K562 (cell line): ENCODE measurements at regions not wholly inside any gene's neighbourhood (a gene's known extent, or its start where the extent isn't known, plus 50 kb on each side); places are given as distances from the start of the nearest gene placed in this dataset.

ENCODE experiments used
- ATAC-seq: fragments of 200-7000 bp; cut with Tn5 transposase; 3 replicates; pipeline ENCODE4 v1.9.1; 2020; ENCODE audit warnings: moderate library complexity
- BruUV-seq: library from RNA; stranded (reverse); fragments of 400-500 nt; replicated peaks from 2 replicates; lab custom pipeline; 2021; lab: Mats Ljungman, UMichigan
- CTCF ChIA-PET: fragments of 300-600 bp; formaldehyde crosslinking; extraction: SDS; loops from one replicate; lab custom pipeline; 2021; ENCODE audit warnings: low intra/inter-chr PET ratio; lab: Yijun Ruan, JAX
- POLR2A ChIA-PET: fragments of 300-600, 350-650 bp; sonication (Branson Sonifier 250); formaldehyde crosslinking; extraction: SDS; loops from one replicate; lab custom pipeline; 2021; ENCODE audit warnings: antibody characterized with exemption, inconsistent platforms; lab: Yijun Ruan, JAX
- DNase-seq, 4 experiments: peaks; one replicate each; pipeline versions ENCODE4 v3.0.0 to v3.0.0-alpha.2; 2011 to 2018; ENCODE audit warnings: low spot score in 3 of 4, mixed read lengths in 3 of 4; ENCODE audit errors: extremely low read depth in 1 of 4
- FAIRE-seq: peaks from 2 replicates; lab custom pipeline; 2011; peaks lifted over from hg19 to GRCh38; lab: Jason Lieb, UNC
- H2AFZ ChIP-seq: 2 replicates; pipeline ENCODE4 v1.6.0; 2011; ENCODE audit warnings: low read depth, low read length, control low read depth, inconsistent platforms
- H3K27ac ChIP-seq: fragments of 200-600 bp; 3 replicates; pipeline ENCODE4 v1.8.0; 2011; ENCODE audit warnings: low read depth, mild to moderate bottlenecking, control low read depth, inconsistent platforms, low read length, moderate library complexity, mixed read lengths; ENCODE audit errors: extremely low read depth
- H3K27me3 ChIP-seq, 2 experiments: fragments of 300-600 bp in 1 of 2; 2 replicates in 1 of 2; 3 replicates in 1 of 2; pipeline versions ENCODE4 v1.6.0 to v1.8.0; 2011; ENCODE audit warnings: inconsistent platforms in 2 of 2, low read length in 2 of 2, mild to moderate bottlenecking in 1 of 2, mixed read lengths in 1 of 2, moderate library complexity in 1 of 2; ENCODE audit not compliant: control insufficient read depth in 2 of 2, insufficient read depth in 2 of 2
- H3K36me3 ChIP-seq: fragments of 300-600 bp; 3 replicates; pipeline ENCODE4 v1.8.0; 2011; ENCODE audit warnings: mild to moderate bottlenecking, low read length, inconsistent platforms; ENCODE audit not compliant: control insufficient read depth, insufficient read depth
- H3K4me1 ChIP-seq, 2 experiments: fragments of 200-600 bp in 1 of 2; replicated peaks in 1 of 2; 2 replicates in 1 of 2; 3 replicates in 1 of 2; pipeline versions ENCODE4 v1.5.1 to v1.8.0; 2011; ENCODE audit warnings: inconsistent platforms in 2 of 2, low read length in 2 of 2, mild to moderate bottlenecking in 1 of 2, mixed read lengths in 1 of 2, moderate library complexity in 1 of 2; ENCODE audit not compliant: control insufficient read depth in 2 of 2, insufficient read depth in 2 of 2
- H3K4me2 ChIP-seq: 2 replicates; pipeline ENCODE4 v1.6.1; 2011; ENCODE audit warnings: low read length, control low read depth, inconsistent platforms, mixed read lengths; ENCODE audit not compliant: insufficient read depth
- H3K4me3 ChIP-seq: fragments of 200-600 bp; sonication (generic), shearing (Covaris generic); 2 replicates; pipeline ENCODE4 v1.5.1; 2016; ENCODE audit warnings: control low read depth, inconsistent platforms
- H3K79me2 ChIP-seq: fragments of 200-600 bp; 3 replicates; pipeline ENCODE4 v1.8.0; 2011; ENCODE audit warnings: low read length, inconsistent platforms; ENCODE audit not compliant: control insufficient read depth, insufficient read depth
- H3K9ac ChIP-seq, 2 experiments: 2 replicates each; pipeline versions ENCODE4 v1.6.0 to v1.6.1; 2011; ENCODE audit warnings: low read depth in 2 of 2, low read length in 2 of 2, control low read depth in 1 of 2, inconsistent platforms in 1 of 2, mild to moderate bottlenecking in 1 of 2, mixed read lengths in 1 of 2; ENCODE audit not compliant: insufficient read depth in 1 of 2
- H3K9me1 ChIP-seq: one replicate; pipeline ENCODE4 v1.6.0; 2011; ENCODE audit warnings: inconsistent platforms, mild to moderate bottlenecking, low read length, moderate library complexity; ENCODE audit not compliant: control insufficient read depth, insufficient read depth
- H3K9me3 ChIP-seq: replicated peaks from 2 replicates; pipeline ENCODE4 v1.5.1; 2011; ENCODE audit warnings: low read depth, low read length, inconsistent platforms; ENCODE audit not compliant: control insufficient read depth, insufficient read depth
- H4K20me1 ChIP-seq: replicated peaks from 2 replicates; pipeline ENCODE4 v1.6.1; 2011; ENCODE audit warnings: low read length, inconsistent platforms, mixed read lengths; ENCODE audit not compliant: control insufficient read depth, insufficient read depth
- ARID2 ChIP-seq: fragments of 450-650 bp; IDR thresholded peaks from 2 replicates; pipeline ENCODE4 v1.6.1; 2017; ENCODE audit warnings: antibody characterized with exemption, mild to moderate bottlenecking
- DNMT1 ChIP-seq: fragments of 450-650 bp; IDR thresholded peaks from 2 replicates; pipeline ENCODE4 v1.6.1; 2016; ENCODE audit warnings: antibody characterized with exemption, mild to moderate bottlenecking
- FOXP1 ChIP-seq: sonication (generic); formaldehyde crosslinking; IDR thresholded peaks from 2 replicates; pipeline ENCODE4 v1.8.0; 2022; ENCODE audit warnings: mild to moderate bottlenecking, missing genetic modification reagents
- GATA2 ChIP-seq: sonication (generic); formaldehyde crosslinking; IDR thresholded peaks from 2 replicates; pipeline ENCODE4 v1.4.0; 2020; ENCODE audit warnings: mild to moderate bottlenecking, missing genetic modification reagents
- PCBP2 ChIP-seq: fragments of 200-400 bp; formaldehyde crosslinking; IDR thresholded peaks from 2 replicates; pipeline ENCODE4 v1.6.1; 2018; ENCODE audit warnings: low read length, low read depth, mild to moderate bottlenecking, moderate library complexity; ENCODE audit not compliant: poor library complexity, severe bottlenecking
- RAD21 ChIP-seq, 2 experiments: fragments of 250-450 bp in 1 of 2; fragments of 450-650 bp in 1 of 2; sonication (Bioruptor Pico) in 1 of 2; formaldehyde crosslinking in 1 of 2; IDR thresholded peaks in 1 of 2; conservative IDR thresholded peaks in 1 of 2; 2 replicates each; pipeline versions ENCODE4 v1.4.0 to v1.8.0; 2020 to 2022; ENCODE audit warnings: mild to moderate bottlenecking in 2 of 2, moderate library complexity in 1 of 2
- RB1 ChIP-seq: fragments of 450-650 bp; IDR thresholded peaks from 2 replicates; pipeline ENCODE4 v1.6.1; 2017; ENCODE audit warnings: low read depth, mild to moderate bottlenecking
- RBM17 ChIP-seq: fragments of 200-400 bp; formaldehyde crosslinking; IDR thresholded peaks from 2 replicates; pipeline ENCODE4 v1.6.1; 2017; ENCODE audit warnings: low read depth, mild to moderate bottlenecking, low read length, borderline replicate concordance
- RERE ChIP-seq: sonication (generic); formaldehyde crosslinking; IDR thresholded peaks from 2 replicates; pipeline ENCODE4 v1.8.0; 2023; ENCODE audit warnings: missing genetic modification reagents, mild to moderate bottlenecking, borderline replicate concordance
- ZNF184 ChIP-seq: sonication (generic); formaldehyde crosslinking; IDR thresholded peaks from 2 replicates; pipeline ENCODE4 v1.5.0; 2020; ENCODE audit warnings: missing genetic modification reagents
- ZNF23 ChIP-seq: fragments of 250-450 bp; sonication (Bioruptor Pico); IDR thresholded peaks from 2 replicates; pipeline ENCODE4 v1.4.0; 2020; ENCODE audit warnings: mild to moderate bottlenecking
- WGBS: fragments of 100-300 bp; shearing (Covaris generic); methylation state at CpG from one replicate; pipeline ENCODE4 v1.1.6; 2016; ENCODE audit warnings: low coverage, mixed read lengths; ENCODE audit not compliant: insufficient coverage; ENCODE audit errors: missing lambda C conversion rate; 5-methylcytosine and 5-hydroxymethylcytosine counted together
- in situ Hi-C: fragments of 300-500 bp; cut with MboI; formaldehyde crosslinking; loops from 4 replicates; pipeline ENCODE4 v1.15.0; 2018; ENCODE audit warnings: inconsistent platforms, mixed read lengths
- intact Hi-C: fragments of 100-400 bp; cut with micrococcal nuclease; formaldehyde crosslinking; loops from 2 replicates; pipeline ENCODE4 v1.14.2; 2022

GRCh38 chr7:81487516-81487915, 282.3 kb downstream of the HGF start:
- Histone ChIP-seq H3K9me1 (no peaks in the 10 kb centered on the region), H3K27me3 (no peaks in the 10 kb centered on the region), H3K36me3 (no peaks in the 10 kb centered on the region), H2AFZ (no peak overlapping the region), H3K9me3 (no peaks in the 10 kb centered on the region), H3K79me2 (no peaks in the 10 kb centered on the region), H3K27ac (no peak overlapping the region), H3K4me1 (no peaks in the 10 kb centered on the region), H4K20me1 (no peaks in the 10 kb centered on the region), H3K4me2 (no peak overlapping the region), H3K4me3 (no peak overlapping the region), H3K9ac (no peak overlapping the region)
- BruUV-seq, result no TSS peak
- TF ChIP-seq RERE (CRISPR knock-in tag), result no peak
- no peak for TF ChIP-seq GATA2 (CRISPR knock-in tag)
- no peak for TF ChIP-seq ARID2
- TF ChIP-seq DNMT1, result no peak
- TF ChIP-seq ZNF184 (CRISPR knock-in tag), result no peak
- TF ChIP-seq RBM17, result no peak
- TF ChIP-seq PCBP2, result no peak
- TF ChIP-seq RB1, result no peak
- no peak for TF ChIP-seq FOXP1 (CRISPR knock-in tag)
- TF ChIP-seq RAD21 (CRISPR knock-in tag; conservative IDR thresholded peaks at IDR 0.05 in 1 of 2, IDR thresholded peaks at IDR 0.05 in 1 of 2), result no peak
- TF ChIP-seq ZNF23, result no peak
- in situ Hi-C loops, result loop anchor here (10.0 to 25.0 kb wide), 3 partner anchors 1075 to 1250 kb away; no protein-coding TSS in a partner anchor
- DNase-seq (no peak), FAIRE-seq (no peak), ATAC-seq (no peak)
- ChIA-PET POLR2A (no interaction called here), CTCF (no interaction called here)
- 0% methylated on average over 6 of the region's 6 CpGs for WGBS
- intact Hi-C loops, result loop anchor here (10.0 kb wide), 1 partner anchor 557 kb away; no protein-coding TSS in a partner anchor
